ENCODE measurements at regions not wholly inside any gene's neighbourhood (a gene's known extent, or its start where the extent isn't known, plus 50 kb on each side); places are given as distances from the start of the nearest gene placed in this dataset.

DNA sequence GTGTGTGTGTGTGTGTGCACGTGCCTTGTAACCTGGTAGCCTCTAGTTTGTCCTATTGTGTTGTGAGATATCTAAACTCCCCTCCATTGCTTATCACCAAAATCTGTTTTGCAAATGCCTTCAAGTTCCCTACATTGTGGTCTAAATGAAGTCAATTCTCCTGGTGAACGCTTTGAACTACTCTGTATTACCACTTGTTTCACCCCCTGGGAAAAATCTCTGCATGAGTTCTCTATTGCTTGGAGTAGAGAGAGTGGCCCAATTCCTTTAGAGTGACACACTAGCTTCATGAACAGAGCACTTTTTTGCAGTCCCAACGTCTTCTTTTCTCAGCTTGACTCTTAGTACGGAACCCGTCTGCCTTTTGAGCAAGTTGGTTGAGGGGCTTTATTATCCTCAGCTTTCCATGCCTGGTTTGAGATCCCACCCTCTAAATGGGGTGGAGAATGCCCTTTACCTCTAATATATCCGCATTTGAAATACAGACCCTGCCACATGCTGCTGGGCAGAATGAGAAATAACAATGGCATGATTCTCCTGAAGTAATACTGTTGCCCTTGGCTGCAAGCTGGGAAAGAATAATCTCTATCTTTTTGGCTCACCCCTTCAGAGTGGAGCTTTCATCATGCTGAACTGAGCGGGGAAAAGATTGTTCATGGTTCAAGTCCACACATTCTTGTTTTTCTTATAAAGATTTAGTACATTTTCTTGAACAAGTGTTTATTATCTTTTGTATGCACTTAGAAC is 2545.3 kb downstream of the PCDH9 start:
- Histone ChIP-seq H3K4me1 (ENCODE audit: control insufficient read depth in 1 of 2, low read depth in 2 of 2) (no peaks in the 10 kb centered on the region), H3K36me3 (no peaks in the 10 kb centered on the region), H3K27me3 (replicated peaks; ENCODE audit: insufficient read depth) (no peaks in the 10 kb centered on the region), H3K9me3 (no peaks in the 10 kb centered on the region), H3K4me3 (no peak overlapping the region), H3K27ac (no peak overlapping the region)
- ATAC-seq (ENCODE audit: insufficient number of reproducible peaks, low FRiP score, low read depth) (no peak), DNase-seq (ENCODE audit: low spot score) (no peak)
- TF ChIP-seq, protein P1, sequence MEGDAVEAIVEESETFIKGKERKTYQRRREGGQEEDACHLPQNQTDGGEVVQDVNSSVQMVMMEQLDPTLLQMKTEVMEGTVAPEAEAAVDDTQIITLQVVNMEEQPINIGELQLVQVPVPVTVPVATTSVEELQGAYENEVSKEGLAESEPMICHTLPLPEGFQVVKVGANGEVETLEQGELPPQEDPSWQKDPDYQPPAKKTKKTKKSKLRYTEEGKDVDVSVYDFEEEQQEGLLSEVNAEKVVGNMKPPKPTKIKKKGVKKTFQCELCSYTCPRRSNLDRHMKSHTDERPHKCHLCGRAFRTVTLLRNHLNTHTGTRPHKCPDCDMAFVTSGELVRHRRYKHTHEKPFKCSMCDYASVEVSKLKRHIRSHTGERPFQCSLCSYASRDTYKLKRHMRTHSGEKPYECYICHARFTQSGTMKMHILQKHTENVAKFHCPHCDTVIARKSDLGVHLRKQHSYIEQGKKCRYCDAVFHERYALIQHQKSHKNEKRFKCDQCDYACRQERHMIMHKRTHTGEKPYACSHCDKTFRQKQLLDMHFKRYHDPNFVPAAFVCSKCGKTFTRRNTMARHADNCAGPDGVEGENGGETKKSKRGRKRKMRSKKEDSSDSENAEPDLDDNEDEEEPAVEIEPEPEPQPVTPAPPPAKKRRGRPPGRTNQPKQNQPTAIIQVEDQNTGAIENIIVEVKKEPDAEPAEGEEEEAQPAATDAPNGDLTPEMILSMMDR (IDR thresholded peaks at IDR 0.05): no peak

DNA sequence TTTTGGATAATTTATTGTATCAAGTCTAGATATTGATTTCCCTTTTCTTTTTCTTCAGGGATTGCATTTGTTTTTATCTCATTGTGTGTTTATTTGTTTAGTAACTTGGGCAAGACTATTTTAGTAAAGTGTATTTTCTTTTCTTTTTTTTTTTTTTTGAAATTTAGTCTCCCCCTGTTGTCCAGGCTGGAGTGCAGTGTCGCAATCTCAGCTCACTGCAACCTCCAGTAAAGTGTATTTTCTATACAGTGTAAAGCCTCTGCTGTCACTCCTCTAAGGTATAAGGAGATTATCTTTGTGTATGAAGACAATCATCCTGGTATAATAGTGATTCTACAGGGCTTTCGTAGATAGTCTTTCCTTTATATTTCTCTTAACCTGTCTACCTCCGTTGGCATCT is 2546.0 kb downstream of the PCDH9 start:
- no peak for DNase-seq (ENCODE audit: low spot score)
- Histone ChIP-seq H3K9me3 (no peaks in the 10 kb centered on the region), H3K4me3 (no peak overlapping the region), H3K4me1 (ENCODE audit: control insufficient read depth in 1 of 2, low read depth in 2 of 2) (no peaks in the 10 kb centered on the region), H3K27me3 (replicated peaks; ENCODE audit: insufficient read depth) (no peaks in the 10 kb centered on the region), H3K36me3 (no peaks in the 10 kb centered on the region), H3K27ac (no peak overlapping the region)
- ATAC-seq (ENCODE audit: insufficient number of reproducible peaks, low FRiP score, low read depth): no peak
- TF ChIP-seq, protein P1 (IDR thresholded peaks at IDR 0.05): no peak

DNA sequence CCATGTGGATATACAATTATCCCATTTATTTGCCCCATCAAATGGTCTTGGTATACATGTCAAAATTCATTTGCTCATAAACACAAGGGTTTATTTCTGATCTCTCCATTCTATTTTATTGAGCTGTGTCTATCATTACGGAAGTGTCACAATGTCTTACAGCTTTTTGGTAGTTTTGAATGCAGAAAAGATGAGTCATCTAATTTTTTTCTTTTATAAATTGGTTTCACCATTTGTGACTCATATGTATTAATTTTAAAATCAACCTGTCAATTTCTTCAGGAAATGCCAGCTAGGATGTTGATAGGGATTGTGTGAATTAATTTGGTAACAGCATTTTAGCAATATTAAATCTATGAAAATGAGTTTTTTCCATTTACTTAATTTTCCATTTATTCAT is 2549.4 kb downstream of the PCDH9 start:
- TF ChIP-seq, protein P1 (IDR thresholded peaks at IDR 0.05): no peak
- H3K4me1 ChIP-seq (ENCODE audit: control insufficient read depth in 1 of 2, low read depth in 2 of 2): no peaks in the 10 kb centered on the region
- H3K27me3 ChIP-seq (replicated peaks; ENCODE audit: insufficient read depth): no peaks in the 10 kb centered on the region
- H3K4me3 ChIP-seq: no peak overlapping the region
- no peaks in the 10 kb centered on the region for H3K9me3 ChIP-seq
- no peak overlapping the region for H3K27ac ChIP-seq
- no peaks in the 10 kb centered on the region for H3K36me3 ChIP-seq
- ATAC-seq (ENCODE audit: insufficient number of reproducible peaks, low FRiP score, low read depth) (no peak), DNase-seq (ENCODE audit: low spot score) (no peak)

DNA sequence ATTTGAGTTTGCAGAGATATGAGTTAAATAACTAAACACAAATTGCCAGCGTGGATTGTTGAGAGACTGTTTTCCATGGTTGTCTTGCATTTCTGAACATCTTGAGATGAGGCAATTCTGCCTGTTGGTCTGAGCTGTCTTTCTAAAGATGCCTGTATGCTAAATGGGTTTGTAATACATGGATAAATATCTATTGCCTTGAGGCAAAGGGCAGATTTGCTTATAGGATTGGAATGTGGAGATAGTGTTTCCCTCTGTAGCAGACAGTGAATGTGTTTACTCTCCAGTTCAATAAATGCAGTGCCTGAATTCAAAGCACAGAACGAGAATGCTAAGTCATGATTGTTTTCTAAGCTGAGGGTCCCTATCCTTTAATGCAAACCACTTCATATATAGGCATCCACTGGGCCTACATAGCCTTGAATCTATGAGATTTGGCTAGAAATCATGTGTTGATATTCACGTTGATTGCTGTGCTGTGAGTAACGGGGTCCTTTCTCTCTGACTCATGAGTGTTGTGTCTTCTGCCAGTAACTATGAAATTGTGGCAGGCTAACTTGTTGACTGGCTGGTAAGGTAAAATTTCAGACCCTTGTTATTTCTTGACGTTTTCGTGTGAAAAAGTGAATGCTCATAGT is 2554.8 kb downstream of the PCDH9 start:
- Histone ChIP-seq H3K27ac (no peak overlapping the region), H3K4me3 (no peak overlapping the region), H3K36me3 (no peaks in the 10 kb centered on the region), H3K27me3 (replicated peaks; ENCODE audit: insufficient read depth) (no peaks in the 10 kb centered on the region), H3K4me1 (ENCODE audit: control insufficient read depth in 1 of 2, low read depth in 2 of 2) (no peaks in the 10 kb centered on the region), H3K9me3 (no peaks in the 10 kb centered on the region)
- ATAC-seq (ENCODE audit: insufficient number of reproducible peaks, low FRiP score, low read depth): no peak
- no peak for DNase-seq (ENCODE audit: low spot score)
- TF ChIP-seq, protein P1 (IDR thresholded peaks at IDR 0.05): no peak

DNA sequence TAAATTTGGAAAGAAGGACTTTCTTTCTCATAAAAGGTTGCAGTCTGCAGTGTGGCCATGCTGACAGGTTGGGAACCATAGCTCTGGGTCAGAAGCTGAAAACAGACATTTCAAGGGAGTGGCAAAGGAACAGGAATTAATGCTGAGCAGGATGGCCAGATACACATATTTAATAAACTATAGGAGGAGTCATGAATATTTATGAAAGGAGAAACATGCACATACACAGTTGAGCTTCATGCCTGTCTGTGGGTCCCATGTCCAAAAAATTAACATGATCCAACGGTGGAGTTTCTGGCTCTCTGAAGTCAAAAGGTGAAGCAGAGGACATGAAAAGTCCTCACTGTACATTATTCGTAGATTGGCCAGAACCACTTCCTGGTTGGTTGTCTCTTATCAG is 2556.0 kb downstream of the PCDH9 start:
- no peak overlapping the region for H3K27ac ChIP-seq

More for the DNA sequence above, 2556.0 kb downstream of the PCDH9 start:
- H3K27me3 ChIP-seq (replicated peaks; ENCODE audit: insufficient read depth): no peaks in the 10 kb centered on the region
- H3K4me1 ChIP-seq (ENCODE audit: control insufficient read depth in 1 of 2, low read depth in 2 of 2): no peaks in the 10 kb centered on the region
- no peaks in the 10 kb centered on the region for H3K36me3 ChIP-seq
- H3K9me3 ChIP-seq: no peaks in the 10 kb centered on the region
- ATAC-seq (ENCODE audit: insufficient number of reproducible peaks, low FRiP score, low read depth) (no peak), DNase-seq (ENCODE audit: low spot score) (no peak)
- H3K4me3 ChIP-seq: no peak overlapping the region
- TF ChIP-seq, protein P1 (IDR thresholded peaks at IDR 0.05): no peak
